ENCODE measurements at regions not wholly inside any gene's neighbourhood (a gene's known extent, or its start where the extent isn't known, plus 50 kb on each side); places are given as distances from the start of the nearest gene placed in this dataset.
"Not testable (repeated sequence)": the region's sequence is repeated elsewhere in the genome, so short reads cannot be mapped to it uniquely, and the experiment has no call there.

DNA sequence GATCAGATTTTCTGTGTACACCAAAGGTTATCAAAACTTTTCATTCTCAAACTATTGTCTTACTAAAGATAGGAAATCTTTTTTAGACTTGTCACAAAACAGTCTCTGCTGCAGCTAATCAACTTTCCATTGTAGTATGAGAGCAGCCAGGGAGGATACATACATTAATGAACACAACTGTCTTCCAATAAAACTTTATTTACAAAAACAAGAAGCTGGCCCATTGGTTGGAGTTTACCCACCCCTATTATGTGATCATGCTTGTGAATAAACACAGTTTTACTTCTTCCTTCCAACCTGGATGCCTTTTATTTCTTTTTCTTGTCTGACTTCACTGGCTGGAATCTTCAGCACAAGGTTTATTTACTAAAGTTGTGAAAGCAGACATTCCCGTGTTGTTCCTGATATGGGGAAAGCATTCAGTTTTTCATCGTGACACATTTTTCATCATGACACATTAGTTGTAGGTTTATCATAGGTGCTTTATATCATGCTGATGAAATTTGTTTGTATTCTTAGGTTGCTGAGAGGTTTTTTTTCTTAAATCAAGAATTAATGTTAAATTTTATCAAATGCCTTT, 98.5 kb upstream of the CDK13 start:
- H3K9me3 ChIP-seq (ENCODE audit: low read depth, low read length, poor library complexity, severe bottlenecking): no peaks in the 10 kb centered on the region
- no peaks in the 10 kb centered on the region for H3K36me3 ChIP-seq (ENCODE audit: insufficient read depth, low read length, poor library complexity, severe bottlenecking)
- no TSS peak for BruUV-seq (replicated peaks)
- TF ChIP-seq, protein P1, sequence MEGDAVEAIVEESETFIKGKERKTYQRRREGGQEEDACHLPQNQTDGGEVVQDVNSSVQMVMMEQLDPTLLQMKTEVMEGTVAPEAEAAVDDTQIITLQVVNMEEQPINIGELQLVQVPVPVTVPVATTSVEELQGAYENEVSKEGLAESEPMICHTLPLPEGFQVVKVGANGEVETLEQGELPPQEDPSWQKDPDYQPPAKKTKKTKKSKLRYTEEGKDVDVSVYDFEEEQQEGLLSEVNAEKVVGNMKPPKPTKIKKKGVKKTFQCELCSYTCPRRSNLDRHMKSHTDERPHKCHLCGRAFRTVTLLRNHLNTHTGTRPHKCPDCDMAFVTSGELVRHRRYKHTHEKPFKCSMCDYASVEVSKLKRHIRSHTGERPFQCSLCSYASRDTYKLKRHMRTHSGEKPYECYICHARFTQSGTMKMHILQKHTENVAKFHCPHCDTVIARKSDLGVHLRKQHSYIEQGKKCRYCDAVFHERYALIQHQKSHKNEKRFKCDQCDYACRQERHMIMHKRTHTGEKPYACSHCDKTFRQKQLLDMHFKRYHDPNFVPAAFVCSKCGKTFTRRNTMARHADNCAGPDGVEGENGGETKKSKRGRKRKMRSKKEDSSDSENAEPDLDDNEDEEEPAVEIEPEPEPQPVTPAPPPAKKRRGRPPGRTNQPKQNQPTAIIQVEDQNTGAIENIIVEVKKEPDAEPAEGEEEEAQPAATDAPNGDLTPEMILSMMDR (conservative IDR thresholded peaks at IDR 0.05; ENCODE audit: low read depth, low read length): no peak
- H3K4me3 ChIP-seq (ENCODE audit: low read depth, low read length, poor library complexity, severe bottlenecking): no peak overlapping the region
- DNase-seq (ENCODE audit: low spot score): no peak
- POLR2A ChIA-PET (ENCODE audit: low non-redundant PET): no interaction called here
- no peak overlapping the region for H3K27ac ChIP-seq (ENCODE audit: low read depth, low read length, poor library complexity, severe bottlenecking)
- no peaks in the 10 kb centered on the region for H3K27me3 ChIP-seq (replicated peaks; ENCODE audit: insufficient read depth, low read depth, low read length, poor library complexity)
- CTCF ChIA-PET: no interaction called here
- H3K4me1 ChIP-seq (ENCODE audit: insufficient read depth, low read length, poor library complexity, severe bottlenecking): no peaks in the 10 kb centered on the region
- intact Hi-C loops (cut with micrococcal nuclease; ENCODE audit: unreplicated experiment): no loop called here

DNA sequence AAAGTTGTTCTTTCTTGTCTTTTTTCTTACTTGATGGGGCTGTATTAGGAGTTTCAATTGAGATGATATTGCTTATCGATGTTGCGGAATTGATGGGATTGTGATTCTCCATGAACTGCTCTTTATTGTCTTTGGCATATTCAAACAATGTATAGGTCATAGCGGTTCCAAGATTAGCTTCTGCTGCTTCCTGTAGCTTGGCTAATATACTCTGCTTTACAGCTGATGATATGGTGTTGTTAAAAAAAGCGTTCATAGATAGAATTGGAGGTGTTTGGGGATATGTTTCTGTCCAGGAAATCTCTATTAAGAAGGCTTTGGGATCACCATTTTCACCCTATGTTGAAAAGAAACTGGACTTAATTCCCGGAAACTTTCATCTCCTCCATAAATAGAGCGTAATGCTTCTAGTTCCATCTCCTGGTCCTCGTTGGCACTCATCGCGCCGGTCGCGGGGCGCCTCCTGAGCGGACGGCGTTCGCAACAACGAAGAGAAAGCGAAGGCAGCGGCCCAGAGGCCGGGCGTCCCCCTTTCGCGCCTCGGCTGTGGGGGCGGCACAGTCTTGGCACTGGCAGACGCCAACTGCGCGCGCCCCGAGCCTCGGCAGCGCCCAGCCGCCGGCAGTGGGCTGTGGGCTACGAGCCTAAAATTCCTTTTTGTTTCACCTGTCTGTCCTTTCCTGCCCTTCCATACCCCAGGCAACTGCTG, 95.3 kb upstream of the CDK13 start:
- H3K27ac ChIP-seq (ENCODE audit: low read depth, low read length, poor library complexity, severe bottlenecking); POLR2A ChIA-PET (ENCODE audit: low non-redundant PET); BruUV-seq (replicated peaks); H3K4me1 ChIP-seq (ENCODE audit: insufficient read depth, low read length, poor library complexity, severe bottlenecking); DNase-seq (ENCODE audit: low spot score); CTCF ChIA-PET; intact Hi-C loops (cut with micrococcal nuclease; ENCODE audit: unreplicated experiment); H3K36me3 ChIP-seq (ENCODE audit: insufficient read depth, low read length, poor library complexity, severe bottlenecking); H3K9me3 ChIP-seq (ENCODE audit: low read depth, low read length, poor library complexity, severe bottlenecking); H3K27me3 ChIP-seq (replicated peaks; ENCODE audit: insufficient read depth, low read depth, low read length, poor library complexity): not testable (repeated sequence)
- H3K4me3 ChIP-seq (ENCODE audit: low read depth, low read length, poor library complexity, severe bottlenecking): peak overlapping the region; percentile 12

DNA sequence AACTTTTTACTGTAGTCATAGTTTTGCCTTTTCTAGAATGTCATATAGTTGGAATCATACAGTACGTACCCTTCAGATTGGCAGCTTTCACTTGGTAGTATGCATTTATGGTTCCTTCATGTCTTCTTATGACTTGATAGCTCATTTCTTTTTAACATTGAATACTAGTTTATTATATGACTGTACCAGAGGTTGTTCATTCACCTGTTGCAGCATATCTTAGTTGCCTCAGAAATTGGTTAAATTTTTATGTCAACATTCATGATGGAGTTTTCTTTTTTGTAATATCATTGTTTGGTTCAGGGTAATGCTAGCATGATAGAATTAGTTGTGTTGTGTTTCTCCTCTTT, 94.8 kb upstream of the CDK13 start:
- H3K27me3 ChIP-seq (replicated peaks; ENCODE audit: insufficient read depth, low read depth, low read length, poor library complexity): no peaks in the 10 kb centered on the region
- H3K4me1 ChIP-seq (ENCODE audit: insufficient read depth, low read length, poor library complexity, severe bottlenecking): no peaks in the 10 kb centered on the region
- TF ChIP-seq EZH2 (IDR thresholded peaks at IDR 0.05; ENCODE audit: borderline replicate concordance, low read depth, low read length, poor library complexity, severe bottlenecking): no peak
- TF ChIP-seq, protein P1 (conservative IDR thresholded peaks at IDR 0.05; ENCODE audit: low read depth, low read length): no peak
- ChIA-PET CTCF (no interaction called here), POLR2A (ENCODE audit: low non-redundant PET) (no interaction called here)
- no peak overlapping the region for H3K27ac ChIP-seq (ENCODE audit: low read depth, low read length, poor library complexity, severe bottlenecking)
- no peaks in the 10 kb centered on the region for H3K9me3 ChIP-seq (ENCODE audit: low read depth, low read length, poor library complexity, severe bottlenecking)
- no peak for DNase-seq (ENCODE audit: low spot score)
- H3K36me3 ChIP-seq (ENCODE audit: insufficient read depth, low read length, poor library complexity, severe bottlenecking): no peaks in the 10 kb centered on the region
- peak overlapping the region; percentile 12 for H3K4me3 ChIP-seq (ENCODE audit: low read depth, low read length, poor library complexity, severe bottlenecking)
- no TSS peak for BruUV-seq (replicated peaks)
- intact Hi-C loops (cut with micrococcal nuclease; ENCODE audit: unreplicated experiment): no loop called here
